ENCODE measurements at regions not wholly inside any gene's neighbourhood (a gene's known extent, or its start where the extent isn't known, plus 50 kb on each side); places are given as distances from the start of the nearest gene placed in this dataset.

DNA sequence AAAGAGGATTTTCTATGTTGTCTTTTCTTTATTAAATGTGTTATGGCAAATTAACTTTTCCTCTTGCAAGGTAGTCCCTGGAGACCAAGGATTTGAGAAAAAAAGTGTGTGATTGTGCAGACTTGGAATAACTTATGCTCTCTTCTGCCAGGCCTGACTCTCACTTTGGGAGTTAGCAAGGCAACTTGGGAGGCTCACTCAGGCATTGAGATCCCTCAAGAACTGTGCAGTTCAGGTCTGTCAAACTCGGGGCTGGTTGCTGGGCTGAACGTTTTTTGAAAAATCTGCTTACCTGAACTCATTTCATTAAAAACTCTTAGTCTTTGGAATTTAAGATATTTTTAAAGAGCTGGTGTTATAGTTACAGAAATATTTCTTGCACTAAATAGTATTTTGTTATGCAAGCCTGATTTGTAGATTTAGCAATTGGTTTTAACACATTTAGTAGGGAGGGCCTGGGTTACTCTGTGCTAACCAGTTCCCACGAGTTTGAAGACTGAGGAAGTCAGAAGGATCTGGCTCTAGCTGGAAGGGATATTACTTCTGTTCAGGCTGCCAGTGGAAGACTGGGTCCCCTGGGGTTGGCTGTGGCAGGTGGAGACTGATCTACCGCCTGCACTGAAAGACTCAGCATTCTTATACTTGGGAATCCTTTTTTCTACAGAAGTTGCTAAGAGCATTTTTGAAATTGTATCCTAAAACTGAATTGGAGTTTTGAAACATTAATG is 150.4 kb upstream of the PCSK5 start:
- CTCF ChIA-PET = no interaction called here
- no peak for TF ChIP-seq POLR2AphosphoS5 (IDR thresholded peaks at IDR 0.05; ENCODE audit: low read depth, low read length)
- TF ChIP-seq, protein P1, sequence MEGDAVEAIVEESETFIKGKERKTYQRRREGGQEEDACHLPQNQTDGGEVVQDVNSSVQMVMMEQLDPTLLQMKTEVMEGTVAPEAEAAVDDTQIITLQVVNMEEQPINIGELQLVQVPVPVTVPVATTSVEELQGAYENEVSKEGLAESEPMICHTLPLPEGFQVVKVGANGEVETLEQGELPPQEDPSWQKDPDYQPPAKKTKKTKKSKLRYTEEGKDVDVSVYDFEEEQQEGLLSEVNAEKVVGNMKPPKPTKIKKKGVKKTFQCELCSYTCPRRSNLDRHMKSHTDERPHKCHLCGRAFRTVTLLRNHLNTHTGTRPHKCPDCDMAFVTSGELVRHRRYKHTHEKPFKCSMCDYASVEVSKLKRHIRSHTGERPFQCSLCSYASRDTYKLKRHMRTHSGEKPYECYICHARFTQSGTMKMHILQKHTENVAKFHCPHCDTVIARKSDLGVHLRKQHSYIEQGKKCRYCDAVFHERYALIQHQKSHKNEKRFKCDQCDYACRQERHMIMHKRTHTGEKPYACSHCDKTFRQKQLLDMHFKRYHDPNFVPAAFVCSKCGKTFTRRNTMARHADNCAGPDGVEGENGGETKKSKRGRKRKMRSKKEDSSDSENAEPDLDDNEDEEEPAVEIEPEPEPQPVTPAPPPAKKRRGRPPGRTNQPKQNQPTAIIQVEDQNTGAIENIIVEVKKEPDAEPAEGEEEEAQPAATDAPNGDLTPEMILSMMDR (IDR thresholded peaks at IDR 0.05) = no peak
- TF ChIP-seq TCF7L2 (IDR thresholded peaks at IDR 0.05; ENCODE audit: low read depth, low read length) = no peak
- TF ChIP-seq SIN3A (IDR thresholded peaks at IDR 0.05; ENCODE audit: borderline replicate concordance, insufficient read depth, low read depth, low read length) = no peak
- TF ChIP-seq, protein P2, sequence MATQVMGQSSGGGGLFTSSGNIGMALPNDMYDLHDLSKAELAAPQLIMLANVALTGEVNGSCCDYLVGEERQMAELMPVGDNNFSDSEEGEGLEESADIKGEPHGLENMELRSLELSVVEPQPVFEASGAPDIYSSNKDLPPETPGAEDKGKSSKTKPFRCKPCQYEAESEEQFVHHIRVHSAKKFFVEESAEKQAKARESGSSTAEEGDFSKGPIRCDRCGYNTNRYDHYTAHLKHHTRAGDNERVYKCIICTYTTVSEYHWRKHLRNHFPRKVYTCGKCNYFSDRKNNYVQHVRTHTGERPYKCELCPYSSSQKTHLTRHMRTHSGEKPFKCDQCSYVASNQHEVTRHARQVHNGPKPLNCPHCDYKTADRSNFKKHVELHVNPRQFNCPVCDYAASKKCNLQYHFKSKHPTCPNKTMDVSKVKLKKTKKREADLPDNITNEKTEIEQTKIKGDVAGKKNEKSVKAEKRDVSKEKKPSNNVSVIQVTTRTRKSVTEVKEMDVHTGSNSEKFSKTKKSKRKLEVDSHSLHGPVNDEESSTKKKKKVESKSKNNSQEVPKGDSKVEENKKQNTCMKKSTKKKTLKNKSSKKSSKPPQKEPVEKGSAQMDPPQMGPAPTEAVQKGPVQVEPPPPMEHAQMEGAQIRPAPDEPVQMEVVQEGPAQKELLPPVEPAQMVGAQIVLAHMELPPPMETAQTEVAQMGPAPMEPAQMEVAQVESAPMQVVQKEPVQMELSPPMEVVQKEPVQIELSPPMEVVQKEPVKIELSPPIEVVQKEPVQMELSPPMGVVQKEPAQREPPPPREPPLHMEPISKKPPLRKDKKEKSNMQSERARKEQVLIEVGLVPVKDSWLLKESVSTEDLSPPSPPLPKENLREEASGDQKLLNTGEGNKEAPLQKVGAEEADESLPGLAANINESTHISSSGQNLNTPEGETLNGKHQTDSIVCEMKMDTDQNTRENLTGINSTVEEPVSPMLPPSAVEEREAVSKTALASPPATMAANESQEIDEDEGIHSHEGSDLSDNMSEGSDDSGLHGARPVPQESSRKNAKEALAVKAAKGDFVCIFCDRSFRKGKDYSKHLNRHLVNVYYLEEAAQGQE (IDR thresholded peaks at IDR 0.05; ENCODE audit: insufficient read depth in 1 of 2, low read depth in 2 of 2, low read length in 1 of 2) = no peak
- POLR2A ChIA-PET = no interaction called here
- Histone ChIP-seq H3K27ac (ENCODE audit: low read length) (no peak overlapping the region), H3K4me3 (ENCODE audit: low read depth in 2 of 2, low read length in 2 of 2) (no peak overlapping the region), H3K36me3 (ENCODE audit: control insufficient read depth, insufficient read depth, low read length) (no peaks in the 10 kb centered on the region), H3K9me3 (ENCODE audit: control insufficient read depth, insufficient read depth, low read depth, low read length) (no peaks in the 10 kb centered on the region), H3K27me3 (ENCODE audit: control insufficient read depth, insufficient read depth, low read length) (no peaks in the 10 kb centered on the region), H3K4me1 (ENCODE audit: control insufficient read depth, insufficient read depth, low read length) (no peaks in the 10 kb centered on the region)
- no TSS peak for BruUV-seq (replicated peaks)
- ATAC-seq (no peak), DNase-seq (ENCODE audit: low read depth, low spot score) (no peak)
- intact Hi-C loops (cut with micrococcal nuclease; ENCODE audit: unreplicated experiment) = no loop called here
- in situ Hi-C loops (cut with HindIII; ENCODE audit: low pct_unique_long_range_greater_than_20kb, low sequenced_read_pairs) = no loop called here

DNA sequence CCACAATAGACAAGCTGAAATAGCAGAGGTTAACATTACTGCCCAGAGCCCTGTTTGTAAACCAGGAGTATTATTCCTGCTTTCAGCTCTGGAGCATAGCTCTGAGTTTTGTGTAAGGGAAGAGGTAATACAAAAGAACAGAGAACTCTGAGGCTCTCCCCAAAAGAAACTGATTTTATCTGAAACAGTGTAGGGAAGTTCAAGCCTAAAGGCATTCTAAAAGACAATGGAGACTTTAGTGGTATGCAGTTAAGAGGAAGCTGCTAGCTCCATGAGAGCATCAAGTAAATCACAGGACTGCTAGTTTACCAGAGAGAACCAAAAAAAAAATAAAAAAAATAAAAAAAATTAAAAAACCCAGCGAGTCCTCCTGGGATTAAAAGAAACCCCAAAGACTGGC is 146.6 kb upstream of the PCSK5 start:
- no peak overlapping the region for H3K4me3 ChIP-seq (ENCODE audit: low read depth in 2 of 2, low read length in 2 of 2)
- no peak for TF ChIP-seq POLR2AphosphoS5 (IDR thresholded peaks at IDR 0.05; ENCODE audit: low read depth, low read length)
- H3K27me3 ChIP-seq (ENCODE audit: control insufficient read depth, insufficient read depth, low read length) = no peaks in the 10 kb centered on the region
- H3K27ac ChIP-seq (ENCODE audit: low read length) = no peak overlapping the region
- no peaks in the 10 kb centered on the region for H3K9me3 ChIP-seq (ENCODE audit: control insufficient read depth, insufficient read depth, low read depth, low read length)
- in situ Hi-C loops (cut with HindIII; ENCODE audit: low pct_unique_long_range_greater_than_20kb, low sequenced_read_pairs) (no loop called here), intact Hi-C loops (cut with micrococcal nuclease; ENCODE audit: unreplicated experiment) (no loop called here)
- ATAC-seq = no peak
- no TSS peak for BruUV-seq (replicated peaks)
- H3K4me1 ChIP-seq (ENCODE audit: control insufficient read depth, insufficient read depth, low read length) = no peaks in the 10 kb centered on the region
- H3K36me3 ChIP-seq (ENCODE audit: control insufficient read depth, insufficient read depth, low read length) = no peaks in the 10 kb centered on the region
- CTCF ChIA-PET = no interaction called here
- no peak for DNase-seq (ENCODE audit: low read depth, low spot score)
- POLR2A ChIA-PET = no interaction called here

- no TSS peak for BruUV-seq (replicated peaks)
- in situ Hi-C loops (cut with HindIII; ENCODE audit: low pct_unique_long_range_greater_than_20kb, low sequenced_read_pairs) = no loop called here
Measured at GRCh38 chr9:75754080-75754479, 136.4 kb upstream of the PCSK5 start.

More at GRCh38 chr9:75754080-75754479, 136.4 kb upstream of the PCSK5 start:
- Histone ChIP-seq H3K9me3 (ENCODE audit: control insufficient read depth, insufficient read depth, low read depth, low read length) (no peaks in the 10 kb centered on the region), H3K4me1 (ENCODE audit: control insufficient read depth, insufficient read depth, low read length) (no peaks in the 10 kb centered on the region), H3K27ac (ENCODE audit: low read length) (no peak overlapping the region), H3K27me3 (ENCODE audit: control insufficient read depth, insufficient read depth, low read length) (no peaks in the 10 kb centered on the region), H3K36me3 (ENCODE audit: control insufficient read depth, insufficient read depth, low read length) (no peaks in the 10 kb centered on the region), H3K4me3 (ENCODE audit: low read depth in 2 of 2, low read length in 2 of 2) (no peak overlapping the region)
- ChIA-PET CTCF (no interaction called here), POLR2A (no interaction called here)
- intact Hi-C loops (cut with micrococcal nuclease; ENCODE audit: unreplicated experiment) = no loop called here
- DNase-seq (ENCODE audit: low read depth, low spot score) = no peak
- no peak for ATAC-seq
- TF ChIP-seq, protein P1 (IDR thresholded peaks at IDR 0.05) = no peak
- no peak for TF ChIP-seq POLR2AphosphoS5 (IDR thresholded peaks at IDR 0.05; ENCODE audit: low read depth, low read length)
